ENCODE measurements at regions not wholly inside any gene's neighbourhood (a gene's known extent, or its start where the extent isn't known, plus 50 kb on each side); places are given as distances from the start of the nearest gene placed in this dataset.
"Not testable (repeated sequence)": the region's sequence is repeated elsewhere in the genome, so short reads cannot be mapped to it uniquely, and the experiment has no call there.

DNA sequence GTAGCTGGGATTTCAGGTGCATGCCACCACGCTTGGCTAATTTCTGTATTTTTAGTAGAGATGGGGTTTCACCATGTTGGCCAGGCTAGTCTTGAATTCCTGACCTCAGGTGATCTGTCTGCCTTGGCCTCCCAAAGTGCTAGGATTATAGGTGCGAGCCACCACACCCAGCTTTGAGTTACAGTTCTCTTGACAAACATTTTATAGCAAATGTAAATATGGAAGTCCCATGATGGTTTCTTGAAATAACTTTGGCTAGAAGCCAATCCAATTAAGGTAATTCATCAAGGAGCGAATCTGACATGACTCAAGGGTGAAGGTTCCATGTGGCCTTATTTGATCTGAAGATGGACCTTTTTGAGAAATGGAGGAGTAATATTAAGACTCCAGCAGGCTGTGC lies 76.2 kb upstream of the RFLNA start:
- not testable (repeated sequence) for TF ChIP-seq CTCF (conservative IDR thresholded peaks at IDR 0.05); ZFX (IDR thresholded peaks at IDR 0.05)
